IPS-20b (cell line): ENCODE measurements at regions not wholly inside any gene's neighbourhood (a gene's known extent, or its start where the extent isn't known, plus 50 kb on each side); places are given as distances from the start of the nearest gene placed in this dataset.
"Not testable (repeated sequence)": the region's sequence is repeated elsewhere in the genome, so short reads cannot be mapped to it uniquely, and the experiment has no call there.

Experiments
- H3K27ac ChIP-seq: one replicate; pipeline ENCODE4 v1.5.1; 2013; ENCODE audit warnings: low read length
- H3K27me3 ChIP-seq: 2 replicates; pipeline ENCODE4 v1.6.1; 2013; ENCODE audit warnings: mild to moderate bottlenecking, low read length, inconsistent platforms; ENCODE audit not compliant: insufficient read depth
- H3K36me3 ChIP-seq: 2 replicates; pipeline ENCODE4 v1.6.1; 2013; ENCODE audit warnings: low read depth, mild to moderate bottlenecking, inconsistent platforms, low read length, moderate library complexity; ENCODE audit not compliant: insufficient read depth
- H3K4me1 ChIP-seq: 2 replicates; pipeline ENCODE4 v1.6.1; 2013; ENCODE audit warnings: mild to moderate bottlenecking, control low read depth, inconsistent platforms, low read length, moderate library complexity; ENCODE audit not compliant: insufficient read depth
- H3K4me3 ChIP-seq: 2 replicates; pipeline ENCODE4 v1.5.1; 2013; ENCODE audit warnings: mild to moderate bottlenecking, low read length, inconsistent platforms
- H3K9ac ChIP-seq: 2 replicates; pipeline ENCODE4 v1.6.1; 2013; ENCODE audit warnings: low read depth, mild to moderate bottlenecking, inconsistent platforms, low read length, moderate library complexity
- H3K9me3 ChIP-seq: 2 replicates; pipeline ENCODE4 v1.6.1; 2013; ENCODE audit warnings: mild to moderate bottlenecking, low read depth, low read length, inconsistent platforms; ENCODE audit not compliant: insufficient read depth

DNA sequence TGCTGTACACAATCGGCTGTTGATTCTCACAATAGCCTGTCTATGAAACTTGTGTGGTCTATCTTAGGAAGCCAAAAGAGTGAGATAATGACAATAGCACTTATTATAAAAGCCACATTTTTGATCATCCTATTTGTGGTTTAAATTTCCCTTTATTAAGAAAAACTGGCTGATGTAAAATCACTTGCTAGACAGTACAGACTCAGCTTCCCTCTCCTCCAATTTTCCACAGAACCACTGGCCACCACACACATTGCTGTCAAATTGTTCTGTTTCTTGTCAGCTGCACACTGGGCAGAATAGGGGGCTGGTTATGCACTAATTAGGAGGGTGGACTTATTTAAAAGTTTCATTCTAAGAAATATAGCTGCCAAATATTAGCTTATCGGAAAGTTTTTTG lies 425.9 kb downstream of the EPHA3 start:
- Histone ChIP-seq H3K36me3 (no peaks in the 10 kb centered on the region), H3K9me3 (no peaks in the 10 kb centered on the region; the same call in 1 of the 2 replicates), H3K4me3 (no peak overlapping the region), H3K4me1 (no peaks in the 10 kb centered on the region), H3K9ac (no peak overlapping the region), H3K27me3 (no peaks in the 10 kb centered on the region), H3K27ac (no peak overlapping the region)

DNA sequence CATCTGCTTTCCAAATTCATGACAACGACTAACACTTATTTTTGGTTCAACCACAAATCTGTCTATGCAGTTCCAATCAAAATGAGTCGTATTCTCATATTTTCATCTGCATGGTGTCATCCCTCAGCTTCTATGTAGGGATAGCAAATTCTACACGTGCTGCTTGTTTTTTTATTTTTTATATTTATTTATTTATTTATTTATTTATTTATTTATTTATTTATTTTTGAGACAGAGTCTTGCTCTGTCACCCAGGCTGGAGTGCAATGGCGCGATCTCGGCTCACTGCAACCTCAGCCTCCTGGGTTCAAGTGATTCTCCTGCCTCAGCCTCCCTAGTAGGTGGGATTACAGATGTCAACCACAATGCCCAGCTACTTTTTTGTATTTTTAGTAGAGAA lies 447.2 kb downstream of the EPHA3 start:
- H3K4me1 ChIP-seq, H3K9me3 ChIP-seq, H3K36me3 ChIP-seq, H3K9ac ChIP-seq, H3K27ac ChIP-seq, H3K27me3 ChIP-seq, H3K4me3 ChIP-seq: not testable (repeated sequence)

DNA sequence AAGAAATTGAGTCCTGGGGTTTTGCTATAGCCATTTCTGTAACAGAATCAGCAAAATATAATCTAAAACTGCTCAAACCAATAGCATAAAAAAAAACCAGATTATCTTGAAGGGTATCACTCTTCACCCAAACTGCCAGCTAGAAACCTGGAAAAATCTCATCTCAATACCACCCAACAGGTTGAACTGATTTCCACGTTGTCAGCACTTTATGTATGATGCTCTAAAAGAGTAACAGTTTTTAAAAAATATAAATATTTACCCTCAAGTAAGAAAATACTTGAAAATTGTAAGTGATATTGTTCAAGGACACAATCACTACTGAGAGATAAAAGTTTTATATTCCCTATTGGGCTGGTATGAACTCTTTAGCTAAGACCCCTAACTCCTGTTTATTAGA lies 451.3 kb downstream of the EPHA3 start:
- Histone ChIP-seq H3K27ac (no peak overlapping the region), H3K9me3 (no peaks in the 10 kb centered on the region), H3K36me3 (no peaks in the 10 kb centered on the region), H3K27me3 (no peaks in the 10 kb centered on the region), H3K4me1 (no peaks in the 10 kb centered on the region), H3K9ac (no peak overlapping the region), H3K4me3 (no peak overlapping the region)

DNA sequence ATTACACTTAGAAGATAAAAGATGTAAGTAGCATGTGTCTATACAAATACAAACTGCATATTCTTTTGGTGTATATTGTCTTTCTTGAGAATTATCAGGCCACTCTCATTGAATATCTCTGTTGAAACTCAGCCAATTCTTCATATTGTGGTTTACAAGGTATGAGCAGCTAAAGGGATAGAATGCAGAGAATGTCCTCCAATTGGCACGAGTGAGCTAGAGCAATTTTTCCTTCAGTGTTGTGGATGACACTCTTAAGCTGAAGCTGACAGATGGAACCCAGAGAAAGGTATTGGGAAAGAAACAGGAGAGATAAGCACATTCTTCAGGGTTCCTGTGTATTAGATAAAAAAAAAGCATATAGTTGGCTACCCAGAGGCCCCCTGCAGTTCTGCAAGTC lies 453.1 kb downstream of the EPHA3 start:
- Histone ChIP-seq H3K9ac (no peak overlapping the region), H3K36me3 (no peaks in the 10 kb centered on the region)

DNA sequence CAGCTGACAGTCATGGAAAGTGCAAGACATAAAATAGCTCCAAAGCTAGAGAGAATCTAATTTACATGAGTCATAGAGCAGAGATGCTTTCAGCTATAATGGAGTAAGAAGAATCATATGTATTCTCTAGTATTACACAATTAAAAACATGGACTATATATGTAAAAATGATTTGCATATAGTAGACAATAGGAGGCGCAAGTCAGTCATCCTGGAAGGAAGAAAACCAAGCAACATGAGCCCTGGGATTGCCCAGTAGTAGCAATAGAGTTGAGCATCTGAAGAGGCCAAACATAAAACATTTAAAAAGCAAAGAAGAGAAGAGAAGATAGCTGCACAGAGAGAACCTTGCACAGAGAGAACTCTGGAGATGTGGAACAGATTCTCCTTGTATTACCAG lies 455.0 kb downstream of the EPHA3 start:
- Histone ChIP-seq H3K9me3 (no peaks in the 10 kb centered on the region), H3K36me3 (no peaks in the 10 kb centered on the region), H3K9ac (no peak overlapping the region), H3K27me3 (no peaks in the 10 kb centered on the region), H3K4me3 (no peak overlapping the region), H3K4me1 (no peaks in the 10 kb centered on the region), H3K27ac (no peak overlapping the region)

More for the DNA sequence above, 453.1 kb downstream of the EPHA3 start:
- no peaks in the 10 kb centered on the region for H3K4me1 ChIP-seq
- no peak overlapping the region for H3K4me3 ChIP-seq
- H3K27ac ChIP-seq = no peak overlapping the region
- no peaks in the 10 kb centered on the region for H3K27me3 ChIP-seq
- H3K9me3 ChIP-seq = no peaks in the 10 kb centered on the region

DNA sequence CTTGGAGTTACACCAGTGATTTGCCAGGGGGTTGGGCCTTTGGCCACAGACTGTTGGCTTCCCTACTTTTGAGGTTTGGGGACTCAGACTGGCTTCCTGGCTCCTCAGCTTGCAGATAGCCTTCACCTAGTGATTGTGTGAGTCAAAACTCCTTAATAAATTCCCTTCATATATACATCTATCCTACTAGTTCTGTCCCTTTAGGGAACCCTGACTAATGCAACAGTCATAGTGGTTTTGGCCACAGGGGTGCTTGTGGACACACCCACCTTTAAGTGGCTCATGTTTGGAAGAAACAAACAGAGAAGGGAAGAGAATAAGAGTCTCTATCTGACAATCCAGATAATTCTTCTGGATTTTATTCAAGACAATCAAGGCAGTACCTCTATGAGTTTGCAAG lies 457.7 kb downstream of the EPHA3 start:
- Histone ChIP-seq H3K27me3 (no peaks in the 10 kb centered on the region), H3K27ac (no peak overlapping the region), H3K36me3 (no peaks in the 10 kb centered on the region), H3K4me3 (no peak overlapping the region), H3K9me3 (no peaks in the 10 kb centered on the region), H3K9ac (no peak overlapping the region), H3K4me1 (no peaks in the 10 kb centered on the region)

DNA sequence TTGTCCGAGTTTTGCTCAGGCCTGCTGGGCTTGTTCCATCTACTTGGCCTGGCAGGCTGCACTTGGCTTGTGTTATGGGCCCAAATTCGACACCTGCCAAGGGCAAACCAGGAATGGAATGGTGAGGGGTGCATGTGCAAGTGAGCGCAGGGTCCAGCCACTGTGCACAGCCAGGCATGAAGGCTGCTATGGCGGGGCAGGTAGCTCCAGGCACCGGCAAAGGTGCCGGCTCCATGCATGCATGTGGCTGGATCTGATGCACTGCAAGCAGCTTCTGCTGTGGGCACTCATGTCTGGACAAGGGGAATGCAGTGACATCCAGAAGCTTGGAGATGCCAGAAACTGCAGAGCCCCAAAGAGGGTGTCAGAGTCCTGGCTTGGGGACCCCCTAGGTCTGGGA lies 463.0 kb downstream of the EPHA3 start:
- Histone ChIP-seq H3K27ac (no peak overlapping the region), H3K9ac (no peak overlapping the region), H3K4me1 (no peaks in the 10 kb centered on the region), H3K4me3 (no peak overlapping the region), H3K36me3 (no peaks in the 10 kb centered on the region), H3K27me3 (no peaks in the 10 kb centered on the region), H3K9me3 (no peaks in the 10 kb centered on the region)

DNA sequence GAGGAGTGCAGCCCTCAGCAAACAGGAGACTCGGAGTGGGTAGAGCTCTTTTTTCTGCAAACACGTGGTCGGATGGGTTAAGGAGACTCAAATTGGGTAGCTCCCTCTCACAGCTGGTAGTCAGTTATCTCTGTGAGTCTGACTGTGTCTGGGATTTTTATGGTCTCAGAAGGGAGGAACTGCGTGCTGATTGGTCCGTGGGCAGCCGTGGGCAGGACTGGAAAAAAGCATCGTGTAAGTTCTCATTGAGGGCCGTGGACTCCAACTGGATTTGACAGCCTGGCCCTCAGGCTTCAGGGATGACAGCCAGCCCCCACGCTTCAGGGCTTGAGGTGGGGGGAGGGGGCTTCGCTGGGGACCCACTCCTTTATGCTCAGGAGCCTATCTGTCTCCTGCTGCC lies 463.9 kb downstream of the EPHA3 start:
- Histone ChIP-seq H3K4me1 (no peaks in the 10 kb centered on the region), H3K9ac (no peak overlapping the region), H3K27ac (no peak overlapping the region), H3K27me3 (no peaks in the 10 kb centered on the region), H3K9me3 (no peaks in the 10 kb centered on the region), H3K36me3 (no peaks in the 10 kb centered on the region), H3K4me3 (no peak overlapping the region)

DNA sequence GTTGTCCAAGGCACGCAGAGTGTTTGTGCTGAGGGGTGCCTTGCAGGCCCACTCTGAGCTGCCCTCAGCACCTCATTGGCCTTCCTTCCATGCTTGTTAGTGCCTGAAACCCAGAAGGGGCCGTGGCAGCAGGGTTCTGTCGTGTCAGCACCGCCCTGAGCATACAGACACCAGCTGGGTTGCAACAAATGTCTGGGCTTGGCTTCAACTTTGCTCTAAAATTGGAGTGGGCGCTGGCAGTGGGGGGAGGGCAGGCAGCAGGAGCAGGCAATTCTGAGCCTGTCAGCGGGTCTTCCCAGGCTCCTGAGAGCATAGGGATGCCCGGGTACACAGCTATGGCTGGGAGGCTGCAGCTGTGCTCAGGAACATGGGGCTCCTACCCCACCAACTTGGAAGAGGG lies 464.3 kb downstream of the EPHA3 start:
- Histone ChIP-seq H3K4me1 (no peaks in the 10 kb centered on the region), H3K9me3 (no peaks in the 10 kb centered on the region), H3K4me3 (no peak overlapping the region), H3K36me3 (no peaks in the 10 kb centered on the region), H3K27ac (no peak overlapping the region), H3K9ac (no peak overlapping the region), H3K27me3 (no peaks in the 10 kb centered on the region)

DNA sequence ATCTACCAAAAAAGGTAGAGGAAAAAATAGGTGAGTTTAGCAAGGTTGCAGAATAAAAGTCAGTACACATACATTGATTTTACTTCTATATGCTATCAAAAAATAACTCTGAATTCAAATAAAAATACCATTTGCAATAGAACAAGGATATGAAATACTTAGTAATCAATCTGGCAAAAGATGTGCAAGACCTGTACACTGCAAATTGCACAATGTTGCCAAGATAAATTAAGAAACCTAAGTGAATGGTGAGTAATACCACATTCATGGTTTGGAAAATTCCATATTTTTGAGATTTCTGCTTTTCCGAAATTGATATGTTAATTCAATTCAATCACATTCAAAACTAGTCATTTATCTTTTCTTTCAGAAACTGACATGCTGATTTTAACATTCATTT lies 464.8 kb downstream of the EPHA3 start:
- no peaks in the 10 kb centered on the region for H3K36me3 ChIP-seq
- H3K4me1 ChIP-seq = no peaks in the 10 kb centered on the region
- no peak overlapping the region for H3K9ac ChIP-seq
- no peak overlapping the region for H3K4me3 ChIP-seq
- no peaks in the 10 kb centered on the region for H3K9me3 ChIP-seq
- no peaks in the 10 kb centered on the region for H3K27me3 ChIP-seq
- H3K27ac ChIP-seq = no peak overlapping the region

DNA sequence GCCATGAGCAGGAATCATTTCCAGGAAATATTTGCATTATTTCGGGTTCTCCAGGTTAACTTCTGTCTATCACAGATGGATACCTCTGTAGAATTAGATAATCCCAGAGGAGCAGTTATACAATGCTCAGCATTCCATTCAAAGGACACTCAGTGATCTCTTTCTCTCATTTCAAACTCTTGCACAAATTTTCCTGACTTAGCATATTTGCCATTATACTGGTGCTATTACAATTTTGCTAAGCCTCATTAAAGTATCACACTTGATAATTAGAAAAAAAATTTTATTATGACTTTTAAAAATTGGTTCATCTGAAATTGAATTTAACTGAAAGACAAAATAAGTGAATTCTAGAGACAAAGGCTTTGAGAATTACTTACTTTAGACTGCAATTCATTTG lies 469.0 kb downstream of the EPHA3 start:
- Histone ChIP-seq H3K27me3 (no peaks in the 10 kb centered on the region), H3K4me3 (no peak overlapping the region), H3K9ac (no peak overlapping the region), H3K4me1 (no peaks in the 10 kb centered on the region; the same call in 1 of the 2 replicates), H3K27ac (no peak overlapping the region), H3K9me3 (no peaks in the 10 kb centered on the region), H3K36me3 (no peaks in the 10 kb centered on the region)

DNA sequence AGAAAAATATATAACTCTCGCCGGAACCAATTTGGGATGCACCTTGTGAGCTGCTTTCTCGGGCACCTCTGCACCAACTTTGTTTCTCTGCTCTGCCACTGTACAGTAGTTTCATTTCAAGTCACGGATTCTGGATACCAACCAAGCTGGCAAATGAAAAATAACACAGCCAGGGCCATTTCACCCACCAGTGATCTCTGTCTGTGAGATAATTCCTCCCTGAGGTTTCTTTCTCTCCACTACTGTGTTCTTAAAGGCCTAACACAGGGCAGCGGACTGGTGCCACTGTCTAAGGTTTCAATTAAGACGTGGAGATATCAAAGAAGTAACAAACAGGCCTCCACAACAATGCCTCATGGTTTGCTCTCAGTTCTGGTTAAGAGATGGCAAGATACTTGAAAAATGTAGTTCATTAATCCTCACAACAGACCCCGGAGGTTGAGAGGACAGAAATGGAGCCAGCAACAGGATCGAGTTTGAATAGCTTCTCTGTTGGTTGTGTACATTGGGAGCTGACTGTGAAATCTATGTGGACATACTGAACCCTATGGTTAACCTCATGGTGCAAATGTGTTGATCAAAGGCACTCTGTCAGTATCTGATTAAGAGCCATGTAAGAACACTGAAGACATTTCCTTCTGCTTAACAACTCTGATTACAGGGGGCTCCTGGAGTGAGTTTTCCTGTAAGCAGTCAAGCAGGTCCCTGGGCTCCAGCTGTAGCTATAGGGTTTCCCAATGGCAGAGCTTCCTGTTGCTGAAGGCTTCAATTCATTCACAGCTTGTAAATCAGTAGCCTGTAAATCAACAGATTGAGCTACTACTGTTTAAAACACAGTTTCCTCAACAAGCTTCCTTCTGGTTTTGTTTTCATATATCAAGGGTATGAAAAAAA lies 470.5 kb downstream of the EPHA3 start:
- H3K36me3 ChIP-seq = no peaks in the 10 kb centered on the region
- no peaks in the 10 kb centered on the region; the same call in 1 of the 2 replicates for H3K4me1 ChIP-seq
- H3K9me3 ChIP-seq = no peaks in the 10 kb centered on the region
- no peak overlapping the region for H3K9ac ChIP-seq
- no peaks in the 10 kb centered on the region for H3K27me3 ChIP-seq
- H3K4me3 ChIP-seq = no peak overlapping the region
- H3K27ac ChIP-seq = no peak overlapping the region
